Breast epithelium (tissue), 3 donors: ENCODE measurements at regions not wholly inside any gene's neighbourhood (a gene's known extent, or its start where the extent isn't known, plus 50 kb on each side); places are given as distances from the start of the nearest gene placed in this dataset.

Experiments used
- CTCF ChIP-seq, 3 donors: fragments of 450-650 bp; IDR thresholded peaks; one replicate each; pipeline ENCODE4 v1.5.1; 2016 to 2017; ENCODE audit warnings: antibody characterized with exemption in 3 of 3, mild to moderate bottlenecking in 3 of 3, moderate library complexity in 3 of 3
- POLR2A ChIP-seq: fragments of 450-650 bp; IDR thresholded peaks from one replicate; pipeline ENCODE4 v1.6.1; 2016; ENCODE audit warnings: antibody characterized with exemption, mild to moderate bottlenecking, moderate library complexity
- POLR2AphosphoS5 ChIP-seq, 3 donors: sonication (generic); formaldehyde crosslinking; IDR thresholded peaks; one replicate each; pipeline ENCODE4 v1.6.1; 2017; ENCODE audit warnings: antibody characterized with exemption in 3 of 3

GRCh38 chr9:129453734-129454133, 167.2 kb downstream of the C9orf50 start:
- TF ChIP-seq CTCF (IDR thresholded peaks at IDR 0.05) (no peak), POLR2A (no peak), POLR2AphosphoS5 (IDR thresholded peaks at IDR 0.05) (no peak)
